ENCODE measurements at regions not wholly inside any gene's neighbourhood (a gene's known extent, or its start where the extent isn't known, plus 50 kb on each side); places are given as distances from the start of the nearest gene placed in this dataset.

- Histone ChIP-seq H3K9ac (ENCODE audit: low read length) (no peak overlapping the region), H3K4me3 (ENCODE audit: low read depth, low read length, poor library complexity, severe bottlenecking) (no peak overlapping the region), H3K9me3 (ENCODE audit: low read length) (no peaks in the 10 kb centered on the region), H3K4me1 (ENCODE audit: insufficient read depth, low read length, severe bottlenecking) (no peaks in the 10 kb centered on the region), H4K20me1 (ENCODE audit: insufficient read depth, low read length) (no peaks in the 10 kb centered on the region), H3K4me2 (ENCODE audit: low read length) (no peak overlapping the region), H3K9me2 (ENCODE audit: low read depth, low read length) (no peaks in the 10 kb centered on the region), H2AFZ (ENCODE audit: low read length) (no peak overlapping the region), H3K27ac (ENCODE audit: low read depth, low read length, poor library complexity, severe bottlenecking) (no peak overlapping the region), H3F3A (ENCODE audit: insufficient read depth, low read length) (no peaks in the 10 kb centered on the region), H3K79me2 (ENCODE audit: insufficient read depth, low read length) (no peaks in the 10 kb centered on the region), H3K36me3 (ENCODE audit: insufficient read depth, low read length) (no peaks in the 10 kb centered on the region), H3K27me3 (ENCODE audit: insufficient read depth, low read length) (no peaks in the 10 kb centered on the region)
- TF ChIP-seq CTCF (IDR thresholded peaks at IDR 0.05; ENCODE audit: low read length) (no peak), EZH2 (IDR thresholded peaks at IDR 0.05; ENCODE audit: borderline replicate concordance, low read length) (no peak)
These were observed 258.4 kb downstream of the HDGFL1 start for GRCh38 chr6:22827760-22828159.

- peak; percentile 59 for TF ChIP-seq CTCF (IDR thresholded peaks at IDR 0.05; ENCODE audit: low read length)
- no peak for TF ChIP-seq EZH2 (IDR thresholded peaks at IDR 0.05; ENCODE audit: borderline replicate concordance, low read length)
- Histone ChIP-seq H3K27me3 (ENCODE audit: insufficient read depth, low read length) (no peaks in the 10 kb centered on the region), H3K4me3 (ENCODE audit: low read depth, low read length, poor library complexity, severe bottlenecking) (no peak overlapping the region), H3K9me3 (ENCODE audit: low read length) (no peaks in the 10 kb centered on the region), H3K4me1 (ENCODE audit: insufficient read depth, low read length, severe bottlenecking) (no peaks in the 10 kb centered on the region), H2AFZ (ENCODE audit: low read length) (no peak overlapping the region), H3K27ac (ENCODE audit: low read depth, low read length, poor library complexity, severe bottlenecking) (no peak overlapping the region), H4K20me1 (ENCODE audit: insufficient read depth, low read length) (no peaks in the 10 kb centered on the region), H3F3A (ENCODE audit: insufficient read depth, low read length) (no peaks in the 10 kb centered on the region), H3K79me2 (ENCODE audit: insufficient read depth, low read length) (no peaks in the 10 kb centered on the region), H3K9ac (ENCODE audit: low read length) (no peak overlapping the region), H3K36me3 (ENCODE audit: insufficient read depth, low read length) (no peaks in the 10 kb centered on the region), H3K9me2 (ENCODE audit: low read depth, low read length) (no peaks in the 10 kb centered on the region), H3K4me2 (ENCODE audit: low read length) (no peak overlapping the region)
These were observed 259.1 kb downstream of the HDGFL1 start for GRCh38 chr6:22828179-22829062.

- H3K27me3 ChIP-seq (ENCODE audit: insufficient read depth, low read length) = no peaks in the 10 kb centered on the region
- H3K4me2 ChIP-seq (ENCODE audit: low read length) = no peak overlapping the region
- H3K79me2 ChIP-seq (ENCODE audit: insufficient read depth, low read length) = no peaks in the 10 kb centered on the region
- H3K27ac ChIP-seq (ENCODE audit: low read depth, low read length, poor library complexity, severe bottlenecking) = no peak overlapping the region
- no peaks in the 10 kb centered on the region for H3K36me3 ChIP-seq (ENCODE audit: insufficient read depth, low read length)
- H3K9me2 ChIP-seq (ENCODE audit: low read depth, low read length) = no peaks in the 10 kb centered on the region
- no peaks in the 10 kb centered on the region for H4K20me1 ChIP-seq (ENCODE audit: insufficient read depth, low read length)
- no peak overlapping the region for H3K9ac ChIP-seq (ENCODE audit: low read length)
- TF ChIP-seq EZH2 (IDR thresholded peaks at IDR 0.05; ENCODE audit: borderline replicate concordance, low read length) (no peak), CTCF (IDR thresholded peaks at IDR 0.05; ENCODE audit: low read length) (no peak)
- H2AFZ ChIP-seq (ENCODE audit: low read length) = no peak overlapping the region
- H3F3A ChIP-seq (ENCODE audit: insufficient read depth, low read length) = no peaks in the 10 kb centered on the region
- no peak overlapping the region for H3K4me3 ChIP-seq (ENCODE audit: low read depth, low read length, poor library complexity, severe bottlenecking)
- H3K4me1 ChIP-seq (ENCODE audit: insufficient read depth, low read length, severe bottlenecking) = no peaks in the 10 kb centered on the region
- H3K9me3 ChIP-seq (ENCODE audit: low read length) = no peaks in the 10 kb centered on the region
These were observed 259.7 kb downstream of the HDGFL1 start for GRCh38 chr6:22829070-22829469.

Measured in OCI-LY1 (cell line).